ENCODE measurements at regions not wholly inside any gene's neighbourhood (a gene's known extent, or its start where the extent isn't known, plus 50 kb on each side); places are given as distances from the start of the nearest gene placed in this dataset.
"Not testable (repeated sequence)": the region's sequence is repeated elsewhere in the genome, so short reads cannot be mapped to it uniquely, and the experiment has no call there.

DNA sequence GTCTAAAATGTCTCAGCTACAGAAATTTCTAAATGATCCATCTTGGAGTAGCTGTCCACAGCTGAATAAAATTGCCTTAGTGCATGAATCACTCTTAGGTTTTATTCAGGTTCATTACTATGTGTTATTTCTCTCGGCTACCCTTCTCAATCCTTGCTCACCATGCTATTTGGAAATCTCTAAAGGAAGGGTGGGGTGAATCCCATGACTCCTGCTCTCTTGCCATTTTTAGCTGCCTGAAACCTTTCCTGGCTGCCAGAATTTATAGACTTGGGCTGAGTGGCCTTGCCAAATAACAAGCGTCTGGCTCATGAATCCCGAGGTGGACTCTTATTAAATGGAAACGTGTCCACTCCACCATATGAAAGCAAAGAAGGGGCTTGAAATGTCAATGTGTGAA lies 936.1 kb upstream of the SOX9 start:
- no peak for TF ChIP-seq TAF1 (IDR thresholded peaks at IDR 0.05; ENCODE audit: borderline replicate concordance, low read depth, low read length)
- no peak for TF ChIP-seq POLR2A (IDR thresholded peaks at IDR 0.05; ENCODE audit: low read depth, low read length)
- no peak for TF ChIP-seq POLR2AphosphoS5 (IDR thresholded peaks at IDR 0.05; ENCODE audit: low read depth, low read length)
- DNase-seq (ENCODE audit: insufficient read length) = no peak
- FAIRE-seq = no peak

DNA sequence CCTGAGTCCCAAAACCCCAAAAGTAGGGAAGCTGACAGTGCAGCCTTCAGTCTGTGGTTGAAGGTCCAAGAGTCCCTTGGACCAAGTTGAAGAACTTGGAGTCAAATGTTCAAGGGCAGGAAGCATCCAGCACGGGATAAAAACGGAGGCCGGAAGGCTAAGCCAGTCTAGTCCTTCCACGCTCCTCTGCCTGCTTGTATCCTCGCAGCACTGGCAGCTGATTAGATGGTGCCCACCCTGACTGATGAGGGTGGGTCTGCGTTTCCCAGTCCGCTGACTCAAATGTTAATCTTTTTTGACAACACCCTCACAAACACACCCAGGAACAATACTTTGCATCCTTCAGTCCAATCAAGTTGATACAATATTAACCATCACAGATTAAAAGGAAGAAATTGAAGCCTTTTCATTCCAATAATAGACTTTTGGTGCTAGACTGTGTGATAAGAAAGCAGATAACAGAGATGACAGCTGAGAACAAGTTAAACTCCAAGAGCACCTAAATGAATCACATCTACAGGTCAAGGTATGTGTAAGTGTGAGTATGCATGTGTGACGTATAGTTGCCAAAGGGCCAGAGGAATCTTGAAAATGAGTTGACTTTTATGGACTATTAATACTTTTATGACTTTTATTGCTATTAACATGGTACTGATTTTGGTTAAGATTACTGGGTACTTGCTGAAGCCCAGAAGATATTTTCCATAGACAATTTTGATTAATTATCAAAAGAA lies 933.5 kb upstream of the SOX9 start:
- DNase-seq (ENCODE audit: insufficient read length) (no peak), FAIRE-seq (no peak)
- TF ChIP-seq POLR2AphosphoS5 (IDR thresholded peaks at IDR 0.05; ENCODE audit: low read depth, low read length) (no peak), TAF1 (IDR thresholded peaks at IDR 0.05; ENCODE audit: borderline replicate concordance, low read depth, low read length) (no peak), POLR2A (IDR thresholded peaks at IDR 0.05; ENCODE audit: low read depth, low read length) (no peak)

DNA sequence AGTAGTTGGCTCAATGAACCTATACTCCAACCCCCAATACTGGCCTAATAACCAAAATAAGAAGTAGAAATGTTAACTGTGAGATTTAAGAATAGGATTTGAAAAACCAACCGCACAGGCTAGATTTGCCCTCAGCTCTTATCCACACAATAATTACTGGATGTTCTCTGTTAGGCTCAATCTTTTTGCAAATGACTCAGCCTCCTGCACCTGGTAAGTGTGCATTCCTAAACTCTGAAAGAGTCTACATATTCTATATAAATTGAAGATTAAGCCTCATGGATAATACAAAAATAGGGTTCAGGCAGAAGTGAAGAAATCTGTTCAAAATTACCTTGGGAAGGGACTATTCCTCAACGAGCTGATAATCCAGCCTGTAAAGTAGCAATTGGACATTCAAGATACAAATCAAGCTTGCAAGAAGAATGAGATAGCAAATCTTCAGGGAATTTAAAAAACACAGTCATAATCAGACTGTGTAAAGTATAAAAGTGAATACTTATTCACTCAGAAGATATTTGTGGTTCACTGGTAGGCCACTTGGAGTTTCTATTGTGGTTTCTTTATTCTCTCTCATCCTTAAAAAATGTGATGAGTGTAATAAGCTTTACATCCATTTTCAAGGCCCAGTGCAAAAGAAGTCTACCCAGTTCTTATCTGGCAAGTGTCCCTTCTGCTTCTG lies 931.9 kb upstream of the SOX9 start:
- TF ChIP-seq TAF1 (IDR thresholded peaks at IDR 0.05; ENCODE audit: borderline replicate concordance, low read depth, low read length) (no peak), POLR2A (IDR thresholded peaks at IDR 0.05; ENCODE audit: low read depth, low read length) (no peak), POLR2AphosphoS5 (IDR thresholded peaks at IDR 0.05; ENCODE audit: low read depth, low read length) (no peak)
- DNase-seq (ENCODE audit: insufficient read length) (no peak), FAIRE-seq (no peak)

DNA sequence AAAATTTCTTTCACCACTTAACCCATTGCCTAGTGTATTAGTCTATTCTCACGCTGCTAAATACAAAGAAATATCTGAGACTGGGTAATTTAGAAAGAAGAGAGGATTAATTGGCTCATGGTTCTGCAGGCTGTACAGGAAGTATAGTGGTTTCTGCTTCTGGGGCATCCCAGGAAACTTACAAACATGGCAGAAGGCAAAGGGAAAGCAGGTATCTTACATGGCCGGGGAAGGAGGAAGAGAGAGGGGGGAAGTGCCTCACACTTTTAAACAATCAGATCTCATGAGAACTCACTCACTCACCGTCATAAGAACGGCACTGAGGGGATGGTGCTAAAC lies 931.4 kb upstream of the SOX9 start:
- no peak for FAIRE-seq
- no peak for TF ChIP-seq POLR2A (IDR thresholded peaks at IDR 0.05; ENCODE audit: low read depth, low read length)
- no peak for TF ChIP-seq TAF1 (IDR thresholded peaks at IDR 0.05; ENCODE audit: borderline replicate concordance, low read depth, low read length)
- TF ChIP-seq POLR2AphosphoS5 (IDR thresholded peaks at IDR 0.05; ENCODE audit: low read depth, low read length) = no peak
- DNase-seq (ENCODE audit: insufficient read length) = no peak

DNA sequence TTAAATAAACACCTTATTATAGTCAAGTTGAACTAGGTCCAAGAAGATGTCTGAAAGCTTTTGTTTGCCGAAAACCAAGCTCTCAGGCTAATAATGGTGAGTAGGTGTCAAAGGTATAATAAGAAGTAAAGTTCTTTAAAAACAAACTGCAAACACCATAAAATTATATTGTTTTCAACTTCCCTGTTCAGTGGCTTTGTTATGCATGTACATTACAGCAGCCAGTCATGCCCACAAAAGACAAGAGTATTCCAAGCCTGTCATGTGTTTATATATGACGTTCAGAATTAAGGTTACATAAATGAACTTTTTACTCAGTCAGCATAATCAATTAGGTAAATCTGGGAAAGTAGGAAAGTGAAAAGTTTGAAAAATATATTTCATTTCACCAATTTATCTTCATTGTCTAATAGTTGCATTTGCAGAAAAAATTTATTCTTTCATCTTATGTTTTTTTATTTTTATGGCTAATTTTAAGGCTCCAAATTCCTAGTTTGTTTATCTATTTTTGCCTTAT lies 928.7 kb upstream of the SOX9 start:
- DNase-seq (ENCODE audit: insufficient read length) (no peak), FAIRE-seq (no peak)
- TF ChIP-seq POLR2A (IDR thresholded peaks at IDR 0.05; ENCODE audit: low read depth, low read length) (no peak), TAF1 (IDR thresholded peaks at IDR 0.05; ENCODE audit: borderline replicate concordance, low read depth, low read length) (no peak), POLR2AphosphoS5 (IDR thresholded peaks at IDR 0.05; ENCODE audit: low read depth, low read length) (no peak)

DNA sequence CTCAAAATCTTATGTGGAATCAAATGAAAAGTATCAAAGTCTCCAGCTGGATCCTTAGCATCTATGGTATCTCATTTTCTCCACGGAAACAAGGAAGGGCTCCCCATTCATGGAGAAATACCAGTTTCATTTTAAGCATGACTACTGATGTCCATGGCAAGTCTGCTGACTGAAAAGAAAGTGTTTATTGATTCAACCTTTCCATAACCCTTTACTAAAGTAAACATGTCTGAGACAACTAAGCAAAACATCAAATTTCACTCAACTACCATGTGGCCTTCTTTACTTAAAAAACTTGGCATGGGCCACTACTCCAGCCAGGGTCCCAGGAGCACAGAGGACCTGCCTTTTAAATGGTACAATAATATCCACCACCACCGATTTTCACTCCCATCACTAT lies 928.0 kb upstream of the SOX9 start:
- TF ChIP-seq POLR2A (IDR thresholded peaks at IDR 0.05; ENCODE audit: low read depth, low read length) (no peak), TAF1 (IDR thresholded peaks at IDR 0.05; ENCODE audit: borderline replicate concordance, low read depth, low read length) (no peak), POLR2AphosphoS5 (IDR thresholded peaks at IDR 0.05; ENCODE audit: low read depth, low read length) (no peak)
- FAIRE-seq (no peak), DNase-seq (ENCODE audit: insufficient read length) (no peak)

DNA sequence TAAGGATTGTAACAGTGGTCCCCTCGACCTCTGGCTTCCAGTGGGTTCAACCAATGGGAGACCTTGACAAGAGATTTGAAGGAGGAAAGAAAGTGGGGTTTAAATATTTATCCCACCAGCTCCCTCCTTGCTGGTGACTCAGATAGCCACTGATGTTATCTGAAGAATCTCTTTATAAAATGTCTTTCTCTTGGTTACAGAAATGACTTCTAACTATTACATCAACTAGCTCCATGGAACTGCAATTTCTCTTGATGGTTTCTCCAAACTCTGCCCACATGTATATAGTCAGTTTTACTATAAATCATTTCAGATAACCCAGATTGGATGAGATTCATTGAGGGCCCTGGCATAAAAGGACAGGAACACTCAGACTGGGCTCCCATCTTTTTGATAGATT lies 920.2 kb upstream of the SOX9 start:
- no peak for TF ChIP-seq POLR2A (IDR thresholded peaks at IDR 0.05; ENCODE audit: low read depth, low read length)
- no peak for TF ChIP-seq TAF1 (IDR thresholded peaks at IDR 0.05; ENCODE audit: borderline replicate concordance, low read depth, low read length)
- TF ChIP-seq POLR2AphosphoS5 (IDR thresholded peaks at IDR 0.05; ENCODE audit: low read depth, low read length) = no peak
- DNase-seq (ENCODE audit: insufficient read length) (no peak), FAIRE-seq (no peak)

DNA sequence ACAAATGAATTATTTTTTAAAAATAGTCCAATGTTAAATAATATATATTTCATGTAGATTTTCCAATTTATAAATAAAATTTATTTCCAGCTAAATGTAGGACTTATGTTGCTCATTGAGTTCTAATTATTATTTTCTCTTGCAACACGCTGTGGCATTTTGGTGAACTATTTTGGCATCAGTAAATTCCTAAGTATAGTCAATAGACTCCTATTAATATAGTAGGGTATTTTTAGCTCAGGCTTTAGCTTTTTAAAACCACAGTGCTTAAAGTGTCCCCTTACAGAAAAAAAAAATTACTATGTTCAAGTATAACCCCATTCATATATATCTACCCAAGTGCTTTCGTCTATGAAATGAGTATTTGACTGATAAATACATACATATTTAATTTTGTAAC lies 919.2 kb upstream of the SOX9 start:
- FAIRE-seq = no peak
- DNase-seq (ENCODE audit: insufficient read length) = no peak
- no peak for TF ChIP-seq POLR2AphosphoS5 (IDR thresholded peaks at IDR 0.05; ENCODE audit: low read depth, low read length)
- no peak for TF ChIP-seq POLR2A (IDR thresholded peaks at IDR 0.05; ENCODE audit: low read depth, low read length)
- no peak for TF ChIP-seq TAF1 (IDR thresholded peaks at IDR 0.05; ENCODE audit: borderline replicate concordance, low read depth, low read length)

DNA sequence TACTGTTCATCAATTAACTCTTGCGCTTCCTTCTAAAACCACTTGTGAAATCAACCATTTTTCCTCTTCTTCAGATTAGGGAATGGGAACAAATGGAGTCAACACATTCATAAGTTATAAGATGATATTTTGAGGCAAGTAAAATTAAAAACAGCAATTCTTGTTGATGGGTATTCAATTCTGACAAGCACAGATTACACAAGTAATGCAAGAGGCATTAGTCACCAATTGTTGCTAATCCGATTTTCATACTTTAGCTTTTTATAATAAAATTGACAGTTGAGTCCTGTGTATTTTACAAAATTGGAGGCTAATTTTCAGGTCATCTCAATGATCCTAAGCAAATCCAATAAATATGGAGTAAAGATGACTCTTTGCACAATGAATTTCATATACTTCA lies 918.4 kb upstream of the SOX9 start:
- DNase-seq (ENCODE audit: insufficient read length) (no peak), FAIRE-seq (no peak)
- TF ChIP-seq TAF1 (IDR thresholded peaks at IDR 0.05; ENCODE audit: borderline replicate concordance, low read depth, low read length) (no peak), POLR2A (IDR thresholded peaks at IDR 0.05; ENCODE audit: low read depth, low read length) (no peak), POLR2AphosphoS5 (IDR thresholded peaks at IDR 0.05; ENCODE audit: low read depth, low read length) (no peak)

DNA sequence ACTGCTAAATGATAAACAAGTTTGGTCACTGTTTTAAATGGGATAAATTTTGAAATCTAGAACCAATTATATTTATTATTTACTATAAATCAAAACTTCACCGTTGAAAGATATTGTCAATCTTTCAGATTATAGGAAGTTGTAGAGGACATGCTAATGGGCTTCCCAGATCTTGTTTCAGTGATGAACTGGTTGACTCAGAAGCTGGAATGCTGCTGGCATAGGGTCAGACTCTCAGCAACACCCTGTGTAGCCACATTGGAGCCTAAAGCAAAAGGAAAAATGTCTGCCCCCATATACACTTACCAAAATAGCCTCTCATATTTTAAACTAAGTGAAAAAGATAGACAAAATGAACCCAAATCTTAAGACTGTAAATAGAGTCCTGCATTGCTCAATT lies 916.9 kb upstream of the SOX9 start:
- TF ChIP-seq POLR2A (IDR thresholded peaks at IDR 0.05; ENCODE audit: low read depth, low read length) = no peak
- no peak for DNase-seq (ENCODE audit: insufficient read length)
- no peak for FAIRE-seq

DNA sequence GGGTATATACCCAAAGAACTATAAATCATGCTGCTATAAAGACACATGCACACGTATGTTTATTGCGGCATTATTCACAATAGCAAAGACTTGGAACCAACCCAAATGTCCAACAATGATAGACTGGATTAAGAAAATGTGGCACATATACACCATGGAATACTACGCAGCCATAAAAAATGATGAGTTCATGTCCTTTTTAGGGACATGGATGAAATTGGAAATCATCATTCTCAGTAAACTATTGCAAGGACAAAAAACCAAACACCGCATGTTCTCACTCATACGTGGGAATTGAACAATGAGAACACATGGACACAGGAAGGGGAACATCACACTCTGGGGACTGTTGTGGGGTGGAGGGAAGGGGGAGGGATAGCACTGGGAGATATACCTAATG lies 914.9 kb upstream of the SOX9 start:
- DNase-seq (ENCODE audit: insufficient read length); FAIRE-seq: not testable (repeated sequence)

DNA sequence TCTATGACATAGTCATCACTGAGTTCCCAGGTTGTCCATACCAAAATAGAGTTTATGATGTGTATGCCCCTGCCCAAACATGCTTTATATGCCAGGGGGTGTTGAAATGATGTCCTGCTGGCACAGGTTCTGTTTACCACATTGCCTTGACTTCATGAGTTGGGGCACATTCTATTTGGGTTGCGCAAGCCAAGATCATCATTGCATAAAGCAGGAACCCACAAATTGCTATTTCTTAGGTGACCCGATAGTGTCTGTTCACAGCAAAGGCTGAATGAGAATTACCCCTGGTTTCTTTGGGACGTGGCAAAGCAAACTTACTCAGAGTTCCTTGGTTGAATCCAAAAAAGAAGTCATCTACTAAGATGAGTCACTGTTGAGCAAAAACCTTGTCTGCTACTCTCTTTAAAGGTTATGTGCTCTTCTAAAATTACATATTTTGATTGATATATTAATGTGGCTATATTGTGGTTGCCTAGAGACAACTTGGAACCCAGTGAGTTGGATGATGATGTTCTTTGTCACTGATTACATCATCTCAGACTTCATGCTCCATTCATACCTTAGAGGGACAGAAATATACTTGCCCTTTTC lies 912.6 kb upstream of the SOX9 start:
- FAIRE-seq (no peak), DNase-seq (ENCODE audit: insufficient read length) (no peak)
- TF ChIP-seq TAF1 (IDR thresholded peaks at IDR 0.05; ENCODE audit: borderline replicate concordance, low read depth, low read length) = no peak
- no peak for TF ChIP-seq POLR2A (IDR thresholded peaks at IDR 0.05; ENCODE audit: low read depth, low read length)
- no peak for TF ChIP-seq POLR2AphosphoS5 (IDR thresholded peaks at IDR 0.05; ENCODE audit: low read depth, low read length)
